ENCODE measurements at regions not wholly inside any gene's neighbourhood (a gene's known extent, or its start where the extent isn't known, plus 50 kb on each side); places are given as distances from the start of the nearest gene placed in this dataset.

- no peaks in the 10 kb centered on the region for H3K27me3 Mint-ChIP-seq
- no peaks in the 10 kb centered on the region for H3K9me3 Mint-ChIP-seq
- H3K4me3 ChIP-seq (ENCODE audit: low read length): no peak overlapping the region
- no peak for TF ChIP-seq CTCF (IDR thresholded peaks at IDR 0.05)
- no peak overlapping the region for H3K27ac ChIP-seq (ENCODE audit: low read depth in 1 of 2, low read length in 2 of 2)
- intact Hi-C loops (cut with DNase I, micrococcal nuclease): no loop called here
- H3K9me3 ChIP-seq (ENCODE audit: control insufficient read depth in 1 of 2, insufficient read depth in 1 of 2, low read length in 2 of 2): no peaks in the 10 kb centered on the region
- DNase-seq (no peak), ATAC-seq (ENCODE audit: poor library complexity) (no peak)
- no peaks in the 10 kb centered on the region for H3K4me1 ChIP-seq (ENCODE audit: insufficient read depth, low read length)
- H3K4me1 Mint-ChIP-seq (ENCODE audit: low read depth): no peaks in the 10 kb centered on the region
- POLR2A ChIA-PET: no interaction called here
- H3K27ac Mint-ChIP-seq: no peak overlapping the region
- no peaks in the 10 kb centered on the region for H3K27me3 ChIP-seq (ENCODE audit: control insufficient read depth in 1 of 2, insufficient read depth in 2 of 2, low read length in 2 of 2)
- H3K4me3 Mint-ChIP-seq: no peak overlapping the region
- H3K36me3 ChIP-seq (ENCODE audit: insufficient read depth, low read length): no peaks in the 10 kb centered on the region
- CTCF ChIA-PET: no interaction called here
- H3K36me3 Mint-ChIP-seq (ENCODE audit: low read depth): no peaks in the 10 kb centered on the region
Observed at GRCh38 chr14:100967178-100967577, 63.7 kb upstream of the RTL1 start.

- ATAC-seq (ENCODE audit: poor library complexity) (no peak), DNase-seq (no peak)
- CTCF ChIA-PET: no interaction called here
- Mint-ChIP-seq H3K9me3 (no peaks in the 10 kb centered on the region), H3K4me3 (no peak overlapping the region), H3K27ac (no peak overlapping the region), H3K4me1 (ENCODE audit: low read depth) (no peaks in the 10 kb centered on the region), H3K36me3 (ENCODE audit: low read depth) (no peaks in the 10 kb centered on the region), H3K27me3 (no peaks in the 10 kb centered on the region)
- no peak for TF ChIP-seq CTCF (IDR thresholded peaks at IDR 0.05)
- Histone ChIP-seq H3K27ac (ENCODE audit: low read depth in 1 of 2, low read length in 2 of 2) (no peak overlapping the region), H3K9me3 (ENCODE audit: control insufficient read depth in 1 of 2, insufficient read depth in 1 of 2, low read length in 2 of 2) (no peaks in the 10 kb centered on the region), H3K27me3 (ENCODE audit: control insufficient read depth in 1 of 2, insufficient read depth in 2 of 2, low read length in 2 of 2) (no peaks in the 10 kb centered on the region), H3K4me1 (ENCODE audit: insufficient read depth, low read length) (no peaks in the 10 kb centered on the region), H3K4me3 (ENCODE audit: low read length) (no peak overlapping the region), H3K36me3 (ENCODE audit: insufficient read depth, low read length) (no peaks in the 10 kb centered on the region)
- POLR2A ChIA-PET: no interaction called here
- intact Hi-C loops (cut with DNase I, micrococcal nuclease): no loop called here
Observed at GRCh38 chr14:100967930-100968329, 64.4 kb upstream of the RTL1 start.

- intact Hi-C loops (cut with DNase I, micrococcal nuclease): no loop called here
- no peaks in the 10 kb centered on the region for H3K9me3 ChIP-seq (ENCODE audit: control insufficient read depth in 1 of 2, insufficient read depth in 1 of 2, low read length in 2 of 2)
- H3K27ac Mint-ChIP-seq: no peak overlapping the region
- H3K4me3 Mint-ChIP-seq: no peak overlapping the region
- no peaks in the 10 kb centered on the region for H3K4me1 ChIP-seq (ENCODE audit: insufficient read depth, low read length)
- DNase-seq: no peak
- no peak for TF ChIP-seq CTCF (IDR thresholded peaks at IDR 0.05)
- no peaks in the 10 kb centered on the region for H3K27me3 Mint-ChIP-seq
- CTCF ChIA-PET: no interaction called here
- POLR2A ChIA-PET: no interaction called here
- no peak for ATAC-seq (ENCODE audit: poor library complexity)
- H3K9me3 Mint-ChIP-seq: no peaks in the 10 kb centered on the region
- H3K4me1 Mint-ChIP-seq (ENCODE audit: low read depth): no peaks in the 10 kb centered on the region
- no peak overlapping the region for H3K27ac ChIP-seq (ENCODE audit: low read depth in 1 of 2, low read length in 2 of 2)
- no peak overlapping the region for H3K4me3 ChIP-seq (ENCODE audit: low read length)
- H3K36me3 Mint-ChIP-seq (ENCODE audit: low read depth): no peaks in the 10 kb centered on the region
- H3K36me3 ChIP-seq (ENCODE audit: insufficient read depth, low read length): no peaks in the 10 kb centered on the region
- H3K27me3 ChIP-seq (ENCODE audit: control insufficient read depth in 1 of 2, insufficient read depth in 2 of 2, low read length in 2 of 2): no peaks in the 10 kb centered on the region
Observed at GRCh38 chr14:100972118-100972897, 68.8 kb upstream of the RTL1 start.

Data from CD4-positive, alpha-beta T cell (primary cell).